Skeletal muscle satellite cell (primary cell): ENCODE measurements at regions not wholly inside any gene's neighbourhood (a gene's known extent, or its start where the extent isn't known, plus 50 kb on each side); places are given as distances from the start of the nearest gene placed in this dataset.
"Not testable (repeated sequence)": the region's sequence is repeated elsewhere in the genome, so short reads cannot be mapped to it uniquely, and the experiment has no call there.

Experiments
- H3K27me3 ChIP-seq: 2 replicates; pipeline ENCODE4 v1.7.0; 2013; ENCODE audit warnings: low read length; ENCODE audit not compliant: control insufficient read depth, insufficient read depth
- H3K36me3 ChIP-seq: 2 replicates; pipeline ENCODE4 v1.7.0; 2013; ENCODE audit warnings: mild to moderate bottlenecking, control low read depth, low read length; ENCODE audit not compliant: insufficient read depth
- H3K4me1 ChIP-seq: 2 replicates; pipeline ENCODE4 v1.7.0; 2013; ENCODE audit warnings: low read length; ENCODE audit not compliant: control insufficient read depth, insufficient read depth
- H3K4me2 ChIP-seq: 2 replicates; pipeline ENCODE4 v1.7.0; 2013; ENCODE audit warnings: mild to moderate bottlenecking, low read length
- H3K4me3 ChIP-seq: 2 replicates; pipeline ENCODE4 v1.7.0; 2013; ENCODE audit warnings: low read length
- H3K9ac ChIP-seq: 2 replicates; pipeline ENCODE4 v1.7.0; 2013; ENCODE audit warnings: mild to moderate bottlenecking, low read depth, low read length, moderate library complexity
- H3K9me3 ChIP-seq: replicated peaks from 2 replicates; pipeline ENCODE4 v1.7.0; 2013; ENCODE audit warnings: mild to moderate bottlenecking, control low read depth, low read length

DNA sequence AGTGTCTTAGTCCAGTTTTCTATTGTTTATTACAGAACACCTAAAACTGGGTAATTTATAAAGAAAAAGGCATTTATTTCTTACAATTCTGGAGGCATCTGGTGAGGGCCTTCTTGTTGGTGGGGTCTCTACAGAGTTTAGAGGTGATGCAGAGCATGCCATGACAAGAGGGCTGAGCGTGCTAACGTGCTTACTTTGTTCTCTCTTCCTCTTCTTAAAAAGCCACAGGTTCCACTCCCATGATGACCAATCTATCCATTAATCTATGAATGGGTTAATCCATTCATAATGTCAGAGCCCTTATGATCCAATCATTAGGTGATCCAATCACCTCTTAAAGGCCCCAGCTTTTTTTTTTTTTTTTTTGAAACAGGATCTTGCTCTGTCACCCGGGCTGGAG lies 291.5 kb upstream of the GALNTL6 start:
- no peak overlapping the region for H3K4me3 ChIP-seq
- no peaks in the 10 kb centered on the region for H3K4me1 ChIP-seq
- no peak overlapping the region for H3K9ac ChIP-seq
- no peaks in the 10 kb centered on the region for H3K27me3 ChIP-seq
- H3K4me2 ChIP-seq, result no peak overlapping the region
- peaks cover 11% of the 10 kb centered on the region for H3K9me3 ChIP-seq
- no peaks in the 10 kb centered on the region for H3K36me3 ChIP-seq

DNA sequence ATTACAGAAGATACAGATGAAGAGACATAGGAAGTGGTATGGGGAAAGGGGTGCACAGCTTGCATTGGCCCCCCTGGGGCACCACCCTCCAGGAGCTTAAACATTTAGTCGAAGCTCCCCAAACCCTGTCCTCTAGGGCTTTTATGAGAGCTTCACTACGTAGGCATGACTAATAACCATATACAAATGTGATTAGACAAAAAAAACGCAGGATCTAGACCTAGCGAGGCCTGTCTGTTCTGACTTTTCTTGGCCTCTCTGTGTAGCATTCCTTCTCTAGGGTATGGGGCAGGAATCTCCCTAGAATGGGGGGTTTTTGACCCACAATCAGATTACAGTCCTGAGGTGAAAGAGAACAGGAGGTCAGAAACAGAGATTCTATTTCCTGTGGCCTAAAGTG lies 293.7 kb upstream of the GALNTL6 start:
- Histone ChIP-seq H3K27me3 (no peaks in the 10 kb centered on the region), H3K4me1 (no peaks in the 10 kb centered on the region), H3K9ac (no peak overlapping the region), H3K4me3 (no peak overlapping the region), H3K4me2 (no peak overlapping the region), H3K36me3 (no peaks in the 10 kb centered on the region), H3K9me3 (peaks cover 3% of the 10 kb centered on the region)

DNA sequence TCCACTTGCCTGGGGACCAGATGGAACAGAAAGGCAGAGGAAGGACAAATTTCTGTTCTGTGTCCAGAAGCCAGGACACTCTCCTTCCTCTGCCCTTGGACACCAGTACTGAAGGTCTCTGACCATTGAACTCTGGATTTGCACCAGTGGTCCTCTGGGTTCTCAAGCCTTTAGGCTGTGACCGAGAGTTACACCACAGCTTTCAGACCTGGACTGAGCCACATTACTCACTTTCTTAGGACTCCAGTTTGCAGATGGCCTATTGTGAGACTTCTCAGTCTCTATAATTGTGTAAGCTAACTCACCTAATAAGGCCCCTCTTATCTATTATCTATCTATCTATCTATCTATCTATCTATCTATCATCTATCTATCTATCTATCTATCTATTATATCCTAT lies 295.3 kb upstream of the GALNTL6 start:
- Histone ChIP-seq H3K9ac (no peak overlapping the region), H3K36me3 (no peaks in the 10 kb centered on the region), H3K4me3 (no peak overlapping the region), H3K9me3 (peaks cover 3% of the 10 kb centered on the region), H3K27me3 (no peaks in the 10 kb centered on the region), H3K4me2 (no peak overlapping the region), H3K4me1 (no peaks in the 10 kb centered on the region)

DNA sequence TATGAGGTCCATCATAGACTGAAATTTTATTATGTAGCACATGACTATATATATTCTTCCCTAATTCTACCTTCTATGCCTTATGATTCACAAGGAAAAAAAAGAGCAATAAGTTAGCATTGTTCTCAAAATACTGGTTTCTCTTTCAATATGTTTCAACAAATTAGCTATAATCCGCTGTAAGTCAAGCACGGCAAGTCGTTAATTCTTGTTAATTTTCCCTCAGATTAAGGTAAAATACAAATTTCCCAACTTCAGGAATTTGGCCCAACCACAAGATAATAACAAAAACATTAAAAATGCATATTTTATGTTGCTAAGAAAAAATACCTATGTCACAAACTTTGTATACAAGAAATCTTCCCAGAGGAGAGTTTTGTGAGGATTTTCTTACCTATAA lies 296.5 kb upstream of the GALNTL6 start:
- Histone ChIP-seq H3K4me3 (no peak overlapping the region), H3K27me3 (no peaks in the 10 kb centered on the region), H3K9ac (no peak overlapping the region), H3K36me3 (no peaks in the 10 kb centered on the region), H3K4me1 (no peaks in the 10 kb centered on the region), H3K9me3 (peaks cover 3% of the 10 kb centered on the region), H3K4me2 (no peak overlapping the region)

DNA sequence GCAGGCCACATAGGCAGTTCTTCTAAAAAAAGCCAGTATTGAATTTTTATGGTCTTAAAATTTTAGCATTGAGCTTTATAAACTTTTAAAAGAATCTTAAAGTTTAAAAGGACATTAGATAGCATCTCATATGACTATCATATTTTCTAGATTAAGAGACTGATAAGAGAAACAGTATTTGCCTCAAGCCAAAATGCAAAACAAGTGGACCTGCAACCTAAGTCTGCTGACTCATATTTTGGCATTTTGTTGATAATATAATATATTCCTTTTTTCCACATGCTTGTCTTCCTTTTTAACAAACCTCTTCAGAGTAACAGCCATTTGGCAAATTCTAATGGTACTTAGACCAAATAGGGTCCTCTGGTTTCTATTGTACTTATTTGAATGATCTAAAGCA lies 328.5 kb upstream of the GALNTL6 start:
- Histone ChIP-seq H3K4me2 (no peak overlapping the region), H3K9me3 (no peaks in the 10 kb centered on the region), H3K36me3 (no peaks in the 10 kb centered on the region), H3K27me3 (no peaks in the 10 kb centered on the region), H3K4me3 (no peak overlapping the region), H3K4me1 (no peaks in the 10 kb centered on the region), H3K9ac (no peak overlapping the region)

DNA sequence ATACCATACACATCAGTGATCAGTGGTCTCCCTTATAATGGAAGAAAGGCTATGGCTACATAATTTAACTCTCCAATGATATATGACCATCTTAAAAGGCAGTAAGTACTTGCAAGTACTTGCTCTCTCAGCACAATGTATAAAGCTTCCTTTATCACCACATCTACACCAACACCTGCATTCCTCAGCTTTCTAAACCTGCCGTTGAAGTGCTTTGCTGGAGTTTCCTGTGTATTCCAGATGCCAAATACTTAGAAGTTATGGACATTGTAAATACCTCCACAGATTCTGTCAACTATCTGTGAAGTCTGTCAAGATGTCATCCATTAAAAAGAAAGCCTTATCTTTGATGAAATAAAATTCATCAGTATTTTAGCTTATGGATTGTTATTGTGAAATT lies 335.0 kb upstream of the GALNTL6 start:
- H3K36me3 ChIP-seq, result no peaks in the 10 kb centered on the region
- no peaks in the 10 kb centered on the region for H3K27me3 ChIP-seq
- H3K9me3 ChIP-seq, result no peaks in the 10 kb centered on the region
- no peak overlapping the region for H3K4me3 ChIP-seq
- H3K4me2 ChIP-seq, result no peak overlapping the region
- no peak overlapping the region for H3K9ac ChIP-seq
- no peaks in the 10 kb centered on the region for H3K4me1 ChIP-seq

DNA sequence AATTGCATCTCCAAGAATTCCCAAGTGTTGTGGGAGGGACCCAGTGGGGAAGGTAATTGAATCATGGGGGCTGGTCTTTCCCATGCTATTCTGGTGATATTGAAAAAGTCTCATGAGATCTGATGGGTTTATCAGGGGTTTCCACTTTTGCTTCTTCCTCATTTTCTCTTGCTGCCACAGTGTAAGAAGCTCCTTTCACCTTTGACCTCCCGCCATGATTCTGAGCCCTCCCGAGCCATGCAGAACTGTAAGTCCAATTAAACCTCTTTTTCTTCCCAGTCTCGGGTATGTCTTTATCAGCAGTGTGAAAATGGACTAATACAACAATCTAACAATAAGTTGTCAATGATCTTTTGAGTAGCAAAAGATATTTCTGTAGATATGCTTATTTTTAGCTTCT lies 338.1 kb upstream of the GALNTL6 start:
- not testable (repeated sequence) for H3K4me3 ChIP-seq, H3K27me3 ChIP-seq, H3K9ac ChIP-seq, H3K36me3 ChIP-seq, H3K4me2 ChIP-seq, H3K9me3 ChIP-seq, H3K4me1 ChIP-seq

DNA sequence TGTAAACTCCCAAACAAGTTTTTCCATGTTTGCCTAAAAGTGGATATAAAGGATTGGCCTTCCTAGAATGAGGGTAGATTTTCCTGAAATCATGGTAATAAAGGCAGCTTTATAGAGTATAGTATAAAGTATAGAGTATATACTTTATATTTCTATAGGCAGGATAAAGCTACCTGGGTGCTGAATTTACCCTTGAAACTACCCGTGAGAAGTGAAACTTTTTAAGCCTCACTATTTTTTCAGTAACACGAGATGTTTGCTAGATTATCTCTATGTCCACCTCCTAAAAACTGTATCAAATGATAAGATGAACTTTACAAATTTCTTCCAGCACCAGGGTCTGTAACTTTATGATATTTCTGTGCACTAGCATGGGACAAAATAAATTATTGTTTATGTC lies 340.0 kb upstream of the GALNTL6 start:
- H3K9ac ChIP-seq, result no peak overlapping the region

DNA sequence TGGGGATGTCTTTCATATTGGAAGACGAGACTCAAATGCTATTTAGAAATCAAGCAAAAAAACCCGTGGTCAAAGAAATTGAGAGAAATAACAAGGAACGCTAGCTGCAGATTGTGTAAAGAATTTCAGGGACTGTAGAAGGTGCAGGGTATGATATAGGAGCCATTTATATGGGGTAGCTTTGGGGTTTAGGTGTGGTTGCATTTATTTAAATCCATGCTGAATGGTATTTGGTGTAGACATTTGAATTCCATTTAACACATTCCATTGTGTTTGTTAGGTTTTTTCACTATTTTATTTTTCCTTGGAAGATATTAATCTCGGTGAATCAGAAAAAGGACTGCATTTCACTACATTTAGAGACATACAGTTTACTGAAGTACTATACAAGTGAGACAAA lies 341.0 kb upstream of the GALNTL6 start:
- H3K9me3 ChIP-seq, result no peaks in the 10 kb centered on the region
- no peaks in the 10 kb centered on the region for H3K4me1 ChIP-seq
- H3K36me3 ChIP-seq, result no peaks in the 10 kb centered on the region
- H3K4me2 ChIP-seq, result no peak overlapping the region
- H3K4me3 ChIP-seq, result no peak overlapping the region
- no peaks in the 10 kb centered on the region for H3K27me3 ChIP-seq
- H3K9ac ChIP-seq, result no peak overlapping the region

More for the DNA sequence above, 340.0 kb upstream of the GALNTL6 start:
- no peaks in the 10 kb centered on the region for H3K9me3 ChIP-seq
- H3K4me1 ChIP-seq, result no peaks in the 10 kb centered on the region
- H3K36me3 ChIP-seq, result no peaks in the 10 kb centered on the region
- H3K27me3 ChIP-seq, result no peaks in the 10 kb centered on the region
- H3K4me2 ChIP-seq, result no peak overlapping the region
- H3K4me3 ChIP-seq, result no peak overlapping the region

DNA sequence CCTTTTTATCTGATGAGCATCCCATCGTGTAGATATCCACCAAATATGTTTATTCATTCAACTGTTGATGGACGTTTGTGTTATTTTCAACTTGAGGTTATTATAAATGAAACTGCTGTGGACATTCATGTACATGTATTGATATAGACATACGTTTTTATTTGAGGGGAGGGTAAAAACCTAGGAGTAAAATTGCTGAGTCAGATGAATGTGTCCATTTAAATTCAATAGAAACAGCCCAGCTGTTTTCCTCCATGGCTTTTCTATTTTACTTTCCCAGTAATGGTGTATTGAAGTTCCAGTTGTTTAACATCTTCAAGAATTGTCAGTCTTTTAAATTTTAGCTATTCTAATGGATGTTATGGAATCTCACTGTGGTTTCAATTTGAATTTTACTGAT lies 348.7 kb upstream of the GALNTL6 start:
- H3K9me3 ChIP-seq, result no peaks in the 10 kb centered on the region
- H3K36me3 ChIP-seq, result no peaks in the 10 kb centered on the region
- H3K4me3 ChIP-seq, result no peak overlapping the region
- no peaks in the 10 kb centered on the region for H3K27me3 ChIP-seq
- H3K4me2 ChIP-seq, result no peak overlapping the region
- no peaks in the 10 kb centered on the region for H3K4me1 ChIP-seq
- H3K9ac ChIP-seq, result no peak overlapping the region

DNA sequence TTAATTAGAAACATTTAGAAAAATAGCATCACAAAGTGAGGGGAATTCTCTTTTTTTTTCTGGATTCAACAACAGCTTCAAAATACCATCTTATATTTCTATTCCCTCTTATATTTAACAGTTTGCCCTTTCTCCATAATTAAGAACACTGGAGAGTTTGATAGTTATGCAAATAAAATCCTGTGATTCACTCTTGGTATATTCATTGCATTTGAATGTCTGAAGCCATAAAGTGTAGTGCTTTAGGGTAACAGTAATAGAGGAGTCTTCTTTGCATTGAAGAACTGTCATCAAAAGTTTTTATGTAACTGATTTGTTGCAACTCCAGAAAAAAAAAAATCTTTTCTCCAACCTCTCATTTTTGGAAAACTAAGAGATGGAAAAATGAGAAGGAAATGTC lies 352.0 kb upstream of the GALNTL6 start:
- no peak overlapping the region for H3K4me3 ChIP-seq
- H3K9me3 ChIP-seq, result no peaks in the 10 kb centered on the region
- no peak overlapping the region for H3K4me2 ChIP-seq
- H3K4me1 ChIP-seq, result no peaks in the 10 kb centered on the region
- no peaks in the 10 kb centered on the region for H3K36me3 ChIP-seq
- no peaks in the 10 kb centered on the region for H3K27me3 ChIP-seq
- no peak overlapping the region for H3K9ac ChIP-seq

DNA sequence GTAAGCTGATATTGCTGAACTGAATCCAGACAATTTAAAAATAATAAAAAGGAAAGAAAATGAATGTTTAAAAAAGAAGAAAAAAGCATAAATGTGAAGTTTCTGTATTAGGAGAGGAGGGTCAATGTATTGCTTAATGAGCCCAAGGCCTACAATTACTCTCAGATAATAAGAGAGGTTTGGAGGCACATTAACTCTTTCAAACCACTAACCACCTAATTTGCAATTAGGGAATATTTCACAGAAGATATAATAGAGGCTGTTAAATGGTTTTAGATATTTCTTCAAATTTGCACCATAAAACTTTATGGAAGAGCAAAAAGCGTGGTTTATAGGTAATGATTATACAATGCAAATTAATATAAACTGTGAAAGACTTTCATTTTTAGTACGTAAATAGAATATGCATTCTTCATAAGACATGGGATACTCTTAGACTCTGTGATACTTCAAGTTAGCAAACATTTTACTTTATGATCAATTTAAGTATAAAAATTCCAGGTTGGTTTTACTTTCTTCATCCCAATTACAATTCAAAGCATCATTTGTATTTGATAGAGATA lies 364.2 kb upstream of the GALNTL6 start:
- H3K27me3 ChIP-seq, result no peaks in the 10 kb centered on the region
- H3K4me1 ChIP-seq, result no peaks in the 10 kb centered on the region
- no peaks in the 10 kb centered on the region for H3K36me3 ChIP-seq
- H3K4me2 ChIP-seq, result no peak overlapping the region
- no peaks in the 10 kb centered on the region for H3K9me3 ChIP-seq
- no peak overlapping the region for H3K4me3 ChIP-seq
- no peak overlapping the region for H3K9ac ChIP-seq
